IMR-90 (cell line): ENCODE measurements at regions not wholly inside any gene's neighbourhood (a gene's known extent, or its start where the extent isn't known, plus 50 kb on each side); places are given as distances from the start of the nearest gene placed in this dataset.

ENCODE experiments used
- ATAC-seq: fragments of 200-7000 bp; cut with Tn5 transposase; 2 replicates; pipeline ENCODE4 v1.9.1; 2020; ENCODE audit warnings: low read depth, mild to moderate bottlenecking, moderate library complexity
- BruUV-seq: library from RNA; stranded (reverse); fragments of 400-500 nt; replicated peaks from 2 replicates; lab custom pipeline; 2021; lab: Mats Ljungman, UMichigan
- CTCF ChIA-PET: fragments of 300-600 bp; formaldehyde crosslinking; extraction: SDS; loops from one replicate; lab custom pipeline; 2021; ENCODE audit warnings: antibody characterized with exemption; lab: Yijun Ruan, JAX
- POLR2A ChIA-PET: fragments of 300-600 bp; sonication (Branson Sonifier 250); formaldehyde crosslinking; loops from one replicate; lab custom pipeline; 2022; ENCODE audit warnings: antibody characterized with exemption; ENCODE audit not compliant: unreplicated experiment; lab: Charles Lee
- DNase-seq: peaks from one replicate; pipeline ENCODE4 v3.0.0; 2013
- H2AFZ ChIP-seq: replicated peaks from 2 replicates; pipeline ENCODE3; 2013; ENCODE audit warnings: low read length, mild to moderate bottlenecking; ENCODE audit not compliant: poor library complexity
- H2AK5ac ChIP-seq: 2 replicates; pipeline ENCODE4 v1.6.1; 2013; ENCODE audit warnings: low read depth, low read length, inconsistent platforms
- H2AK9ac ChIP-seq: replicated peaks from 2 replicates; pipeline ENCODE3; 2013; ENCODE audit warnings: mild to moderate bottlenecking, low read depth, low read length, moderate library complexity; ENCODE audit not compliant: poor library complexity
- H2BK120ac ChIP-seq: 2 replicates; pipeline ENCODE4 v1.6.1; 2013; ENCODE audit warnings: low read depth, low read length, inconsistent platforms
- H2BK15ac ChIP-seq: 3 replicates; pipeline ENCODE4 v1.6.1; 2013; ENCODE audit warnings: low read depth, low read length, inconsistent platforms
- H2BK20ac ChIP-seq: 2 replicates; pipeline ENCODE4 v1.6.1; 2013; ENCODE audit warnings: low read depth, mild to moderate bottlenecking, inconsistent platforms, low read length, moderate library complexity
- H2BK5ac ChIP-seq: 2 replicates; pipeline ENCODE4 v1.6.1; 2013; ENCODE audit warnings: mild to moderate bottlenecking, low read depth, low read length, inconsistent platforms; ENCODE audit not compliant: poor library complexity, severe bottlenecking
- H3K14ac ChIP-seq: replicated peaks from 2 replicates; pipeline ENCODE4 v1.6.1; 2013; ENCODE audit warnings: low read depth, low read length, inconsistent platforms
- H3K18ac ChIP-seq: 2 replicates; pipeline ENCODE4 v1.6.1; 2013; ENCODE audit warnings: low read depth, low read length, control low read depth
- H3K23ac ChIP-seq: 2 replicates; pipeline ENCODE4 v1.6.1; 2013; ENCODE audit warnings: low read depth, low read length, inconsistent platforms
- H3K27ac ChIP-seq: 2 replicates; pipeline ENCODE4 v1.5.1; 2013; ENCODE audit warnings: mild to moderate bottlenecking, control low read depth, low read length; ENCODE audit not compliant: insufficient read depth
- H3K27me3 ChIP-seq: 2 replicates; pipeline ENCODE4 v1.6.1; 2013; ENCODE audit warnings: low read length; ENCODE audit not compliant: control insufficient read depth, insufficient read depth
- H3K36me3 ChIP-seq: 2 replicates; pipeline ENCODE4 v1.6.1; 2013; ENCODE audit warnings: low read length, mixed read lengths; ENCODE audit not compliant: control insufficient read depth, insufficient read depth
- H3K4ac ChIP-seq: 2 replicates; pipeline ENCODE4 v1.6.1; 2013; ENCODE audit warnings: low read depth, low read length, inconsistent platforms
- H3K4me1 ChIP-seq: 2 replicates; pipeline ENCODE4 v1.6.1; 2013; ENCODE audit warnings: low read length, mixed read lengths; ENCODE audit not compliant: control insufficient read depth, insufficient read depth
- H3K4me2 ChIP-seq: 2 replicates; pipeline ENCODE4 v1.6.1; 2013; ENCODE audit warnings: low read depth, mild to moderate bottlenecking, control low read depth, low read length, moderate library complexity
- H3K4me3 ChIP-seq: 2 replicates; pipeline ENCODE4 v1.5.1; 2013; ENCODE audit warnings: low read depth, mild to moderate bottlenecking, control low read depth, low read length, moderate library complexity; ENCODE audit not compliant: insufficient read depth
- H3K56ac ChIP-seq: 2 replicates; pipeline ENCODE4 v1.6.1; 2013; ENCODE audit warnings: low read length, inconsistent platforms; ENCODE audit not compliant: insufficient read depth; ENCODE audit errors: extremely low read depth
- H3K79me1 ChIP-seq, 2 experiments: 2 replicates each; pipeline ENCODE4 v1.6.1; 2013; ENCODE audit warnings: low read length in 2 of 2, inconsistent platforms in 1 of 2, low read depth in 1 of 2
- H3K9ac ChIP-seq: 2 replicates; pipeline ENCODE4 v1.6.1; 2013; ENCODE audit warnings: low read depth, low read length, control low read depth
- H3K9me1 ChIP-seq: 2 replicates; pipeline ENCODE4 v1.6.1; 2013; ENCODE audit warnings: low read length, inconsistent platforms; ENCODE audit not compliant: insufficient read depth
- H3K9me3 ChIP-seq: 2 replicates; pipeline ENCODE4 v1.6.1; 2013; ENCODE audit warnings: low read length; ENCODE audit not compliant: control insufficient read depth, insufficient read depth
- H4K20me1 ChIP-seq: 2 replicates; pipeline ENCODE4 v1.6.1; 2013; ENCODE audit warnings: low read length, inconsistent platforms; ENCODE audit not compliant: insufficient read depth
- H4K5ac ChIP-seq: 2 replicates; pipeline ENCODE4 v1.6.1; 2013; ENCODE audit warnings: mild to moderate bottlenecking, low read depth, low read length, control low read depth
- H4K8ac ChIP-seq, 2 experiments: 2 replicates each; pipeline ENCODE4 v1.6.1; 2013; ENCODE audit warnings: low read depth in 2 of 2, low read length in 2 of 2, control low read depth in 1 of 2, inconsistent platforms in 1 of 2
- H4K91ac ChIP-seq: 2 replicates; pipeline ENCODE4 v1.6.1; 2013; ENCODE audit warnings: low read depth, low read length, inconsistent platforms; ENCODE audit not compliant: insufficient read depth
- BHLHE40 ChIP-seq: fragments of 150-350 bp; IDR thresholded peaks from 2 replicates; pipeline ENCODE4 v1.6.1; 2016; ENCODE audit warnings: mild to moderate bottlenecking, low read depth, low read length
- CHD1 ChIP-seq: IDR thresholded peaks from 2 replicates; pipeline ENCODE4 v1.6.1; 2012; ENCODE audit warnings: low read depth, low read length, improper control_type of control experiment
- CTCF ChIP-seq: conservative IDR thresholded peaks from 2 replicates; pipeline ENCODE4 v1.5.1; 2012; ENCODE audit warnings: mild to moderate bottlenecking, low read depth, low read length, improper control_type of control experiment
- ELK1 ChIP-seq: fragments of 150-350 bp; IDR thresholded peaks from 2 replicates; pipeline ENCODE4 v1.6.1; 2016; ENCODE audit warnings: low read depth, mild to moderate bottlenecking, low read length, moderate library complexity, borderline replicate concordance
- MAFK ChIP-seq: IDR thresholded peaks from 2 replicates; pipeline ENCODE4 v1.6.1; 2012; ENCODE audit warnings: low read depth, low read length, improper control_type of control experiment
- MAZ ChIP-seq: IDR thresholded peaks from 2 replicates; pipeline ENCODE4 v1.6.1; 2012; ENCODE audit warnings: low read depth, mild to moderate bottlenecking, low read length, improper control_type of control experiment, moderate library complexity, borderline replicate concordance
- NFE2L2 ChIP-seq: fragments of 150-350 bp; IDR thresholded peaks from 2 replicates; pipeline ENCODE4 v1.6.1; 2016; ENCODE audit warnings: low read depth, mild to moderate bottlenecking, low read length
- POLR2A ChIP-seq: IDR thresholded peaks from 2 replicates; pipeline ENCODE4 v1.6.1; 2012; ENCODE audit warnings: mild to moderate bottlenecking, low read depth, low read length
- RAD21 ChIP-seq: IDR thresholded peaks from 2 replicates; pipeline ENCODE4 v1.6.1; 2012; ENCODE audit warnings: low read length, improper control_type of control experiment
- WGBS, 2 experiments: methylation state at CpG; one replicate each; pipeline versions ENCODE4 v1.1.5 to v1.1.7; 2013; ENCODE audit warnings: missing lambda C conversion rate in 2 of 2; ENCODE audit not compliant: insufficient read length in 1 of 2; ENCODE audit errors: extremely low coverage in 2 of 2; 5-methylcytosine and 5-hydroxymethylcytosine counted together
- dilution Hi-C: fragments of 300-500 bp; cut with HindIII; formaldehyde crosslinking; loops from one replicate; pipeline ENCODE4 v1.14.3; 2018; ENCODE audit warnings: low sequenced_read_pairs; ENCODE audit not compliant: unreplicated experiment
- in situ Hi-C: fragments of 300-500 bp; cut with MboI; formaldehyde crosslinking; loops from 3 replicates; pipeline ENCODE4 v1.14.3; 2019; ENCODE audit warnings: low sequenced_read_pairs, inconsistent platforms, mixed read lengths
- intact Hi-C: fragments of 100-400 bp; cut with micrococcal nuclease; formaldehyde crosslinking; loops from 2 replicates; pipeline ENCODE4 v1.10.0; 2022

- TF ChIP-seq ELK1 = no peak
- TF ChIP-seq RAD21 = no peak
- no peak for TF ChIP-seq NFE2L2
- no peak for TF ChIP-seq MAZ
- TF ChIP-seq BHLHE40 = no peak
- no peak for TF ChIP-seq CTCF
- TF ChIP-seq CHD1 = no peak
- TF ChIP-seq POLR2A = no peak
- no peak for TF ChIP-seq MAFK
- H2AK5ac ChIP-seq = peak overlapping the region; percentile 54; the same call in 1 of the 2 replicates
- H3K18ac ChIP-seq = peak overlapping the region; percentile 58; the same call in 1 of the 2 replicates
- peaks cover 5% of the 10 kb centered on the region for H3K4me1 ChIP-seq
- in situ Hi-C loops (no loop called here), dilution Hi-C loops (no loop called here), intact Hi-C loops (no loop called here)
- no peak overlapping the region for H3K4me3 ChIP-seq
- ChIA-PET CTCF (no interaction called here), POLR2A (no interaction called here)
- H3K36me3 ChIP-seq = no peaks in the 10 kb centered on the region
- BruUV-seq = no TSS peak
- no peak overlapping the region for H3K9ac ChIP-seq
- H3K4me2 ChIP-seq = no peak overlapping the region
- peak overlapping the region; percentile 29; the same call in 1 of the 2 replicates for H2BK20ac ChIP-seq
- DNase-seq (no peak), ATAC-seq (no peak)
- H3K56ac ChIP-seq = no peak overlapping the region
- peak overlapping the region; percentile 66 for H4K91ac ChIP-seq
- peak overlapping the region in 1 of 2 experiments; percentile 48; a peak in 2 of 4 replicates for H4K8ac ChIP-seq
- H3K23ac ChIP-seq = no peak overlapping the region
- no peak overlapping the region for H3K4ac ChIP-seq
- peak overlapping the region; percentile 12 for H2BK15ac ChIP-seq
- H2AK9ac ChIP-seq = no peak overlapping the region
- H3K9me3 ChIP-seq = no peaks in the 10 kb centered on the region
- no peak overlapping the region for H3K27ac ChIP-seq
- H3K27me3 ChIP-seq = no peaks in the 10 kb centered on the region
- no CpG with 5 or more reads among the region's 1 CpG for WGBS, 2 experiments
- no peak overlapping the region for H2AFZ ChIP-seq
- H2BK120ac ChIP-seq = peak overlapping the region; percentile 32
- no peak overlapping the region for H2BK5ac ChIP-seq
- H3K14ac ChIP-seq = no peak overlapping the region
- peaks cover 8% of the 10 kb centered on the region for H3K9me1 ChIP-seq
- H3K79me1 ChIP-seq = no peaks in the 10 kb centered on the region
- H4K20me1 ChIP-seq = no peaks in the 10 kb centered on the region
- H4K5ac ChIP-seq = peak overlapping the region; percentile 42; the same call in 1 of the 2 replicates
These were observed 523.0 kb downstream of the METTL15 start for GRCh38 chr11:28631148-28631547.
